Lower leg skin (tissue), 4 donors: ENCODE measurements at regions not wholly inside any gene's neighbourhood (a gene's known extent, or its start where the extent isn't known, plus 50 kb on each side); places are given as distances from the start of the nearest gene placed in this dataset.

Experiments used
- DNase-seq, 2 donors: peaks; one replicate each; pipeline ENCODE4 v3.0.0-alpha.2; 2019; ENCODE audit warnings: low spot score in 2 of 2
- H3K4me3 ChIP-seq: fragments of 200-600 bp; sonication (generic); 2 replicates; pipeline ENCODE4 v1.5.1; 2017; ENCODE audit warnings: mild to moderate bottlenecking, low read depth; ENCODE audit not compliant: poor library complexity, severe bottlenecking
- CTCF ChIP-seq, 3 donors: fragments of 450-650 bp; IDR thresholded peaks; one replicate each; pipeline ENCODE4 v1.5.1; 2016; ENCODE audit warnings: antibody characterized with exemption in 3 of 3, mild to moderate bottlenecking in 3 of 3, moderate library complexity in 2 of 3
- POLR2A ChIP-seq, 2 donors: fragments of 450-650 bp; IDR thresholded peaks; one replicate each; pipeline ENCODE4 v1.6.1; 2016 to 2017; ENCODE audit warnings: antibody characterized with exemption in 2 of 2, mild to moderate bottlenecking in 1 of 2, moderate library complexity in 1 of 2
- WGBS, 2 donors: methylation state at CpG; one replicate each; pipeline ENCODE4 v1.1.5; 2018; 5-methylcytosine and 5-hydroxymethylcytosine counted together
- intact Hi-C: fragments of 100-400 bp; cut with DNase I; formaldehyde crosslinking; loops from one replicate; pipeline ENCODE4 v1.15.0; 2023; ENCODE audit warnings: low total_unique reads

- no peak for DNase-seq
- intact Hi-C loops: no loop called here
- H3K4me3 ChIP-seq: no peak overlapping the region
- TF ChIP-seq POLR2A (IDR thresholded peaks at IDR 0.05): no peak
- no peak for TF ChIP-seq CTCF (IDR thresholded peaks at IDR 0.05)
- 77 to 85% methylated on average over 5 of the region's 5 CpGs for WGBS, 2 donors
Measured at GRCh38 chr6:1244278-1244677, 67.6 kb upstream of the FOXQ1 start.

- no peak for TF ChIP-seq CTCF (IDR thresholded peaks at IDR 0.05)
- TF ChIP-seq POLR2A (IDR thresholded peaks at IDR 0.05): no peak
- DNase-seq: no peak
- WGBS, 2 donors: 53 to 59% methylated on average over 3 of the region's 3 CpGs
- no peak overlapping the region for H3K4me3 ChIP-seq
- intact Hi-C loops: no loop called here
Measured at GRCh38 chr6:1242446-1242845, 69.5 kb upstream of the FOXQ1 start.

- 78 to 83% methylated on average over 4 of the region's 4 CpGs for WGBS, 2 donors
- H3K4me3 ChIP-seq: no peak overlapping the region
- intact Hi-C loops: no loop called here
- DNase-seq: no peak
- TF ChIP-seq POLR2A (IDR thresholded peaks at IDR 0.05): no peak
- TF ChIP-seq CTCF (IDR thresholded peaks at IDR 0.05): no peak
Measured at GRCh38 chr6:1242021-1242420, 69.9 kb upstream of the FOXQ1 start.

GRCh38 chr6:1240766-1241318 lies 71.1 kb upstream of the FOXQ1 start:
- 34 to 41% methylated on average over 2 of the region's 2 CpGs for whole genome bisulfite sequencing, 2 donors
- no peak for TF ChIP-seq CTCF (IDR thresholded peaks at IDR 0.05)
- TF ChIP-seq POLR2A (IDR thresholded peaks at IDR 0.05): no peak

GRCh38 chr6:1239805-1240204 lies 72.1 kb upstream of the FOXQ1 start:
- TF ChIP-seq POLR2A (IDR thresholded peaks at IDR 0.05) (no peak), CTCF (IDR thresholded peaks at IDR 0.05) (no peak)
- DNase-seq: no peak
- WGBS, 2 donors: 91% methylated on average over 7 of the region's 7 CpGs
- no peak overlapping the region for H3K4me3 ChIP-seq
- intact Hi-C loops: no loop called here

More at GRCh38 chr6:1240766-1241318, 71.1 kb upstream of the FOXQ1 start:
- intact Hi-C loops: no loop called here
- H3K4me3 ChIP-seq: no peak overlapping the region
- DNase-seq: no peak

GRCh38 chr6:1238040-1238439 lies 73.9 kb upstream of the FOXQ1 start:
- DNase-seq: no peak
- no peak for TF ChIP-seq CTCF (IDR thresholded peaks at IDR 0.05)
- no peak for TF ChIP-seq POLR2A (IDR thresholded peaks at IDR 0.05)
- intact Hi-C loops: no loop called here
- 93 to 94% methylated on average over 8 of the region's 8 CpGs for WGBS, 2 donors
- no peak overlapping the region for H3K4me3 ChIP-seq
